ENCODE measurements at regions not wholly inside any gene's neighbourhood (a gene's known extent, or its start where the extent isn't known, plus 50 kb on each side); places are given as distances from the start of the nearest gene placed in this dataset.

- TF ChIP-seq TEF (CRISPR knock-in tag; IDR thresholded peaks at IDR 0.05) (no peak), EZH2 (conservative IDR thresholded peaks at IDR 0.05; ENCODE audit: low read depth, low read length) (no peak), ZBTB4 (CRISPR knock-in tag; IDR thresholded peaks at IDR 0.05; ENCODE audit: borderline replicate concordance) (no peak), ZNF710 (CRISPR knock-in tag; IDR thresholded peaks at IDR 0.05; ENCODE audit: borderline replicate concordance) (no peak), CTCF (CRISPR knock-in tag; IDR thresholded peaks at IDR 0.05) (no peak), ZBTB1 (CRISPR knock-in tag; IDR thresholded peaks at IDR 0.05; ENCODE audit: borderline replicate concordance) (no peak), GABPA (IDR thresholded peaks at IDR 0.05; ENCODE audit: low read depth, low read length) (no peak), GABPA (CRISPR knock-in tag; IDR thresholded peaks at IDR 0.05; ENCODE audit: low read depth) (no peak), ZFP36 (IDR thresholded peaks at IDR 0.05; ENCODE audit: borderline replicate concordance, low read depth, low read length, partially characterized antibody) (no peak), TARDBP (CRISPR knock-in tag; IDR thresholded peaks at IDR 0.05) (no peak), HCFC1 (IDR thresholded peaks at IDR 0.05; ENCODE audit: low read depth, low read length) (no peak)
Observed at GRCh38 chr9:81047280-81047679, 642.1 kb downstream of the TLE1 start.
